K562 (cell line): ENCODE measurements at regions not wholly inside any gene's neighbourhood (a gene's known extent, or its start where the extent isn't known, plus 50 kb on each side); places are given as distances from the start of the nearest gene placed in this dataset.

ENCODE experiments used
- ATAC-seq: fragments of 200-7000 bp; cut with Tn5 transposase; 3 replicates; pipeline ENCODE4 v1.9.1; 2020; ENCODE audit warnings: moderate library complexity
- BruUV-seq: library from RNA; stranded (reverse); fragments of 400-500 nt; replicated peaks from 2 replicates; lab custom pipeline; 2021; lab: Mats Ljungman, UMichigan
- CTCF ChIA-PET: fragments of 300-600 bp; formaldehyde crosslinking; extraction: SDS; loops from one replicate; lab custom pipeline; 2021; ENCODE audit warnings: low intra/inter-chr PET ratio; lab: Yijun Ruan, JAX
- POLR2A ChIA-PET: fragments of 300-600, 350-650 bp; sonication (Branson Sonifier 250); formaldehyde crosslinking; extraction: SDS; loops from one replicate; lab custom pipeline; 2021; ENCODE audit warnings: antibody characterized with exemption, inconsistent platforms; lab: Yijun Ruan, JAX
- DNase-seq, 4 experiments: peaks; one replicate each; pipeline versions ENCODE4 v3.0.0 to v3.0.0-alpha.2; 2011 to 2018; ENCODE audit warnings: low spot score in 3 of 4, mixed read lengths in 3 of 4; ENCODE audit errors: extremely low read depth in 1 of 4
- FAIRE-seq: peaks from 2 replicates; lab custom pipeline; 2011; peaks lifted over from hg19 to GRCh38; lab: Jason Lieb, UNC
- H2AFZ ChIP-seq: 2 replicates; pipeline ENCODE4 v1.6.0; 2011; ENCODE audit warnings: low read depth, low read length, control low read depth, inconsistent platforms
- H3K27ac ChIP-seq: fragments of 200-600 bp; 3 replicates; pipeline ENCODE4 v1.8.0; 2011; ENCODE audit warnings: low read depth, mild to moderate bottlenecking, control low read depth, inconsistent platforms, low read length, moderate library complexity, mixed read lengths; ENCODE audit errors: extremely low read depth
- H3K27me3 ChIP-seq, 2 experiments: fragments of 300-600 bp in 1 of 2; 2 replicates in 1 of 2; 3 replicates in 1 of 2; pipeline versions ENCODE4 v1.6.0 to v1.8.0; 2011; ENCODE audit warnings: inconsistent platforms in 2 of 2, low read length in 2 of 2, mild to moderate bottlenecking in 1 of 2, mixed read lengths in 1 of 2, moderate library complexity in 1 of 2; ENCODE audit not compliant: control insufficient read depth in 2 of 2, insufficient read depth in 2 of 2
- H3K36me3 ChIP-seq: fragments of 300-600 bp; 3 replicates; pipeline ENCODE4 v1.8.0; 2011; ENCODE audit warnings: mild to moderate bottlenecking, low read length, inconsistent platforms; ENCODE audit not compliant: control insufficient read depth, insufficient read depth
- H3K4me1 ChIP-seq, 2 experiments: fragments of 200-600 bp in 1 of 2; replicated peaks in 1 of 2; 2 replicates in 1 of 2; 3 replicates in 1 of 2; pipeline versions ENCODE4 v1.5.1 to v1.8.0; 2011; ENCODE audit warnings: inconsistent platforms in 2 of 2, low read length in 2 of 2, mild to moderate bottlenecking in 1 of 2, mixed read lengths in 1 of 2, moderate library complexity in 1 of 2; ENCODE audit not compliant: control insufficient read depth in 2 of 2, insufficient read depth in 2 of 2
- H3K4me2 ChIP-seq: 2 replicates; pipeline ENCODE4 v1.6.1; 2011; ENCODE audit warnings: low read length, control low read depth, inconsistent platforms, mixed read lengths; ENCODE audit not compliant: insufficient read depth
- H3K4me3 ChIP-seq: fragments of 200-600 bp; sonication (generic), shearing (Covaris generic); 2 replicates; pipeline ENCODE4 v1.5.1; 2016; ENCODE audit warnings: control low read depth, inconsistent platforms
- H3K79me2 ChIP-seq: fragments of 200-600 bp; 3 replicates; pipeline ENCODE4 v1.8.0; 2011; ENCODE audit warnings: low read length, inconsistent platforms; ENCODE audit not compliant: control insufficient read depth, insufficient read depth
- H3K9ac ChIP-seq, 2 experiments: 2 replicates each; pipeline versions ENCODE4 v1.6.0 to v1.6.1; 2011; ENCODE audit warnings: low read depth in 2 of 2, low read length in 2 of 2, control low read depth in 1 of 2, inconsistent platforms in 1 of 2, mild to moderate bottlenecking in 1 of 2, mixed read lengths in 1 of 2; ENCODE audit not compliant: insufficient read depth in 1 of 2
- H3K9me1 ChIP-seq: one replicate; pipeline ENCODE4 v1.6.0; 2011; ENCODE audit warnings: inconsistent platforms, mild to moderate bottlenecking, low read length, moderate library complexity; ENCODE audit not compliant: control insufficient read depth, insufficient read depth
- H3K9me3 ChIP-seq: replicated peaks from 2 replicates; pipeline ENCODE4 v1.5.1; 2011; ENCODE audit warnings: low read depth, low read length, inconsistent platforms; ENCODE audit not compliant: control insufficient read depth, insufficient read depth
- H4K20me1 ChIP-seq: replicated peaks from 2 replicates; pipeline ENCODE4 v1.6.1; 2011; ENCODE audit warnings: low read length, inconsistent platforms, mixed read lengths; ENCODE audit not compliant: control insufficient read depth, insufficient read depth
- CREB3 ChIP-seq: fragments of 450-650 bp; conservative IDR thresholded peaks from 2 replicates; pipeline ENCODE4 v1.6.1; 2016; ENCODE audit warnings: missing genetic modification characterization, low read depth, mild to moderate bottlenecking, missing compliant biosample characterization, moderate library complexity
- EP300 ChIP-seq: IDR thresholded peaks from 2 replicates; pipeline ENCODE4 v1.6.1; 2012; ENCODE audit warnings: low read length, improper control_type of control experiment
- FOXK2 ChIP-seq, 2 experiments: fragments of 450-650 bp; IDR thresholded peaks in 1 of 2; conservative IDR thresholded peaks in 1 of 2; 2 replicates each; pipeline ENCODE4 v1.6.1; 2016; ENCODE audit warnings: low read depth in 2 of 2, mild to moderate bottlenecking in 1 of 2
- MECOM ChIP-seq: fragments of 250-450 bp; sonication (Bioruptor Pico); IDR thresholded peaks from 2 replicates; pipeline ENCODE4 v1.8.0; 2022; ENCODE audit warnings: inconsistent platforms
- NFATC3 ChIP-seq: fragments of 450-650 bp; IDR thresholded peaks from 2 replicates; pipeline ENCODE4 v1.6.1; 2017; ENCODE audit warnings: mild to moderate bottlenecking
- NR0B1 ChIP-seq: fragments of 450-650 bp; IDR thresholded peaks from one replicate; pipeline ENCODE4 v1.6.1; 2018; ENCODE audit warnings: mild to moderate bottlenecking, moderate library complexity; ENCODE audit not compliant: partially characterized antibody
- PML ChIP-seq: IDR thresholded peaks from 2 replicates; pipeline ENCODE4 v1.6.1; 2012; ENCODE audit warnings: low read length, inconsistent platforms
- RBM14 ChIP-seq: fragments of 200-400 bp; formaldehyde crosslinking; IDR thresholded peaks from 2 replicates; pipeline ENCODE4 v1.6.1; 2018; ENCODE audit warnings: low read depth, mild to moderate bottlenecking, low read length, moderate library complexity, borderline replicate concordance; ENCODE audit not compliant: insufficient read depth
- RBM22 ChIP-seq: fragments of 200-400 bp; formaldehyde crosslinking; IDR thresholded peaks from 2 replicates; pipeline ENCODE4 v1.6.1; 2018; ENCODE audit warnings: low read length, low read depth; ENCODE audit not compliant: poor library complexity, severe bottlenecking
- RBM25 ChIP-seq: fragments of 200-400 bp; formaldehyde crosslinking; IDR thresholded peaks from 2 replicates; pipeline ENCODE4 v1.6.1; 2018; ENCODE audit warnings: low read length, low read depth, moderate library complexity; ENCODE audit not compliant: severe bottlenecking
- RBM34 ChIP-seq: fragments of 200-400 bp; formaldehyde crosslinking; IDR thresholded peaks from 2 replicates; pipeline ENCODE4 v1.6.1; 2018; ENCODE audit warnings: low read length, borderline replicate concordance; ENCODE audit not compliant: insufficient read depth
- SRF ChIP-seq, 2 experiments: fragments of 250-450, 450-650 bp in 1 of 2; sonication (Bioruptor Pico) in 1 of 2; sonication (generic) in 1 of 2; formaldehyde crosslinking; IDR thresholded peaks; 2 replicates each; pipeline versions ENCODE4 v1.5.0 to v1.5.1; 2020 to 2022; ENCODE audit warnings: mild to moderate bottlenecking in 1 of 2, missing genetic modification reagents in 1 of 2
- TARDBP ChIP-seq: fragments of 450-650 bp; IDR thresholded peaks from 2 replicates; pipeline ENCODE4 v1.6.1; 2016
- THRA ChIP-seq: fragments of 450-650 bp; IDR thresholded peaks from 2 replicates; pipeline ENCODE4 v1.6.1; 2017; ENCODE audit warnings: mild to moderate bottlenecking, moderate library complexity
- WHSC1 ChIP-seq: IDR thresholded peaks from one replicate; pipeline ENCODE4 v1.6.1; 2012; ENCODE audit warnings: low read length, control low read depth, inconsistent platforms
- ZNF224 ChIP-seq: sonication (generic); formaldehyde crosslinking; IDR thresholded peaks from 2 replicates; pipeline ENCODE4 v1.8.0; 2022; ENCODE audit warnings: mild to moderate bottlenecking, missing genetic modification reagents
- ZNF384 ChIP-seq: IDR thresholded peaks from 2 replicates; pipeline ENCODE4 v1.6.1; 2012; ENCODE audit warnings: low read depth, low read length, improper control_type of control experiment
- ZNF561 ChIP-seq: fragments of 450-650 bp; formaldehyde crosslinking; conservative IDR thresholded peaks from 2 replicates; pipeline ENCODE4 v1.4.0; 2020; ENCODE audit warnings: mild to moderate bottlenecking, moderate library complexity
- ZNF764 ChIP-seq: fragments of 250-450 bp; sonication (Bioruptor Pico); IDR thresholded peaks from 2 replicates; pipeline ENCODE4 v1.4.0; 2020; ENCODE audit warnings: low read depth, mild to moderate bottlenecking, moderate library complexity
- ZSCAN32 ChIP-seq: fragments of 450-650 bp; formaldehyde crosslinking; IDR thresholded peaks from 2 replicates; pipeline ENCODE4 v1.4.0; 2020; ENCODE audit warnings: mild to moderate bottlenecking, moderate library complexity
- WGBS: fragments of 100-300 bp; shearing (Covaris generic); methylation state at CpG from one replicate; pipeline ENCODE4 v1.1.6; 2016; ENCODE audit warnings: low coverage, mixed read lengths; ENCODE audit not compliant: insufficient coverage; ENCODE audit errors: missing lambda C conversion rate; 5-methylcytosine and 5-hydroxymethylcytosine counted together
- in situ Hi-C: fragments of 300-500 bp; cut with MboI; formaldehyde crosslinking; loops from 4 replicates; pipeline ENCODE4 v1.15.0; 2018; ENCODE audit warnings: inconsistent platforms, mixed read lengths
- intact Hi-C: fragments of 100-400 bp; cut with micrococcal nuclease; formaldehyde crosslinking; loops from 2 replicates; pipeline ENCODE4 v1.14.2; 2022

GRCh38 chr4:132956962-132957361, 192.1 kb upstream of the PCDH10 start:
- Histone ChIP-seq H3K9ac (no peak overlapping the region), H3K9me3 (no peaks in the 10 kb centered on the region), H3K27me3 (no peaks in the 10 kb centered on the region), H3K79me2 (no peaks in the 10 kb centered on the region)
- no peak for FAIRE-seq
- WGBS = 0% methylated on average over 2 of the region's 2 CpGs
- in situ Hi-C loops = no loop called here
- intact Hi-C loops = no loop called here
- TF ChIP-seq TARDBP (no peak), WHSC1 (no peak), CREB3 (no peak), RBM34 (no peak), THRA (no peak), RBM22 (no peak), NR0B1 (no peak), ZNF384 (no peak), EP300 (no peak), ZNF224 (no peak), SRF (CRISPR knock-in tag; IDR thresholded peaks at IDR 0.05) (no peak), MECOM (CRISPR knock-in tag) (no peak), NFATC3 (no peak), ZSCAN32 (CRISPR knock-in tag) (no peak), ZNF764 (no peak), PML (no peak), ZNF561 (CRISPR knock-in tag) (no peak), RBM14 (no peak), RBM25 (no peak), FOXK2 (conservative IDR thresholded peaks at IDR 0.05 in 1 of 2, IDR thresholded peaks at IDR 0.05 in 1 of 2; ENCODE audit: low read depth in 2 of 2) (no peak)
- TF ChIP-seq, all 486 proteins: peak for 0
- Histone ChIP-seq H3K36me3 (no peaks in the 10 kb centered on the region), H3K27ac (no peak overlapping the region), H2AFZ (no peak overlapping the region), H4K20me1 (no peaks in the 10 kb centered on the region), H3K4me3 (no peak overlapping the region), H3K4me1 (no peaks in the 10 kb centered on the region), H3K9me1 (no peaks in the 10 kb centered on the region), H3K4me2 (no peak overlapping the region)
- POLR2A ChIA-PET = no interaction called here
- ATAC-seq (no peak), DNase-seq (no peak)
- CTCF ChIA-PET = no interaction called here
- BruUV-seq = no TSS peak
